Gastrocnemius medialis (tissue), 4 donors: ENCODE measurements at regions not wholly inside any gene's neighbourhood (a gene's known extent, or its start where the extent isn't known, plus 50 kb on each side); places are given as distances from the start of the nearest gene placed in this dataset.

Source experiments
- ATAC-seq, 2 donors: fragments of 150-250 bp; one replicate each; pipeline ENCODE4 v1.9.1; 2016
- DNase-seq, 2 donors: peaks; one replicate each; pipeline ENCODE4 v3.0.0-alpha.2; 2019
- H3K27ac ChIP-seq, 4 donors: fragments of 200-600 bp; sonication (generic); 1 replicate in 1 of 4; 2 replicates in 3 of 4; pipeline ENCODE4 v1.5.1; 2016 to 2018; ENCODE audit warnings: mild to moderate bottlenecking in 2 of 4, moderate library complexity in 1 of 4
- H3K27me3 ChIP-seq, 3 donors: fragments of 200-600 bp; sonication (generic) in 2 of 3; 1 replicate in 1 of 3; 2 replicates in 2 of 3; pipeline versions ENCODE4 v1.5.1 to v1.6.0; 2016 to 2019; ENCODE audit warnings: mild to moderate bottlenecking in 1 of 3, moderate library complexity in 1 of 3
- H3K36me3 ChIP-seq, 2 donors: fragments of 200-600 bp; sonication (generic) in 1 of 2; one replicate each; pipeline ENCODE4 v1.5.1; 2017 to 2018
- H3K4me1 ChIP-seq, 2 donors: fragments of 200-600 bp; sonication (generic) in 1 of 2; one replicate each; pipeline ENCODE4 v1.5.1; 2016 to 2017; ENCODE audit warnings: mild to moderate bottlenecking in 2 of 2
- H3K4me3 ChIP-seq, 4 donors: fragments of 200-600 bp; sonication (generic) in 3 of 4; 1 replicate in 1 of 4; 2 replicates in 3 of 4; pipeline ENCODE4 v1.5.1; 2016 to 2019; ENCODE audit warnings: mild to moderate bottlenecking in 2 of 4
- H3K9me3 ChIP-seq, 3 donors: fragments of 200-600 bp; sonication (generic) in 2 of 3; 1 replicate in 1 of 3; 2 replicates in 2 of 3; pipeline ENCODE4 v1.5.1; 2016 to 2019
- CTCF ChIP-seq, 5 experiments: fragments of 450-650 bp in 3 of 5; fragments of 200-600 bp in 2 of 5; sonication (generic) in 2 of 5; IDR thresholded peaks in 4 of 5; conservative IDR thresholded peaks in 1 of 5; 1 replicate in 4 of 5; 2 replicates in 1 of 5; pipeline ENCODE4 v1.5.1; 2016 to 2019; ENCODE audit warnings: antibody characterized with exemption in 5 of 5, mild to moderate bottlenecking in 3 of 5, moderate library complexity in 3 of 5
- POLR2A ChIP-seq, 2 donors: fragments of 450-650 bp; IDR thresholded peaks; one replicate each; pipeline ENCODE4 v1.6.1; 2017; ENCODE audit warnings: antibody characterized with exemption in 2 of 2, mild to moderate bottlenecking in 2 of 2, moderate library complexity in 2 of 2
- in situ Hi-C, 4 donors: fragments of 200-750 bp; cut with MboI; loops; one replicate each; pipeline versions ENCODE4 v1.15.0 to v1.8.0; 2017; ENCODE audit warnings: low sequenced_read_pairs in 4 of 4
- intact Hi-C: fragments of 100-400 bp; cut with DNase I; formaldehyde crosslinking; loops from one replicate; pipeline ENCODE4 v1.15.1; 2023; ENCODE audit warnings: low total_unique reads

DNA sequence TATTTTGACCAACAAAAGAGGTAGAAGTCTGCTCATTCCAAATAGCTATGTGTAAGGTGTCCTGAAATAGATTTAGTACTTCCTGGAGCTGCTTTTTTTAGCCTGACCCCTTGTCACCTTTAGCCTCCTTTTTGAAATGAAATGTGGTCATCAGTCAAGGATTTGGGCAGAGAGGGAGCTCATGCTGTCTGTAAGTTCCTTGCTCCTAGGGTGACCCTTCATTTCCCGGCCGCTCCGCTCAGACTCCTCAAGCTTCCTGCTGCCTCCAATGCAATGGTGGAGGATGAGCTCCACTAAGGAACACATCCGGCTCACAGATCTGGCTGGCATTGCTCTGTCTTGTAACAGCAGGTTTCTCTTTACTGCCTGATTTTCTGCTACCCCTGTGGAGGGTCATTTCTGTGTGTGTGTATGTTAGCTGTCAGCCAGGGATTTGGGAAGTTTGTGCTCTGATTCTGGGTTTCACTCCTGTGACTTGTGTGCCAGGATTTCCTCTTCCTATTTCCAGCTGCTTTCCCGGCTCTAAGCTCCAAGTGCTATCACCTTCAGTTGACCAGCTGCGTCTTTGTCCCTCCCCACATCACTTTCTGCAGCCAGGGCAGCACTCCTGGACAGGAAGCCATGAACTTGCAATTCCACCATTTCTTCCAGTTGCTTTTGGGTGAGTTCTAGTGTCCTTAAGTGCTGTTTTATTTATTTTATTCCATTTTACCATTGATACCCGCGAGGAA is 265.9 kb downstream of the ICE1 start:
- Histone ChIP-seq H3K27ac (peak overlapping the region in 2 of 4 donors; percentile 8 to 10), H3K9me3 (no peaks in the 10 kb centered on the region), H3K4me3 (peak overlapping the region in 1 of 4 donors; percentile 38), H3K36me3 (no peaks in the 10 kb centered on the region), H3K27me3 (no peaks in the 10 kb centered on the region), H3K4me1 (peaks cover 26 to 37% of the 10 kb centered on the region in 2 donors)
- DNase-seq, result no peak
- intact Hi-C loops (no loop called here), in situ Hi-C loops (no loop called here)
- peak; percentile 54 to 55 for ATAC-seq
- no peak for TF ChIP-seq CTCF (IDR thresholded peaks at IDR 0.05 in 4 of 5, conservative IDR thresholded peaks at IDR 0.05 in 1 of 5)
- no peak for TF ChIP-seq POLR2A (IDR thresholded peaks at IDR 0.05)

DNA sequence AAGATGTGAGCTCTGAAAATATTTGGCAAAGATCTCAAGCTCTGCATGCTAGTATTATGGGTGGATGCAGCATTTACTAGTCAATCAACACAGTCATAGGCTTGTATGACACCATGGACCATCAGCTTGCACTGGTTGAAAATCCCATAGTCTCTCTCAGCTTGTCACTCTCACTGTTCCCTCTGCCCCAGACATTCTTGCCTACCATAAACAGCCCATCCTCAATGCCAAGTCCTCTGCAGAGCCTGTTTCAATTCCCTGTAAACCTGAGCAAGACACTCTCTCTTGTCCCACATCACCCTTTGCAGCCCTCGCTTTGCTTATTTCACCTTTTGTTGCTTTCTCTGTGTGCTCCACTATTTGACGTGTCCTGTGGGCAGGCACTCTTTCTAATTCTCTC is 264.6 kb downstream of the ICE1 start:
- intact Hi-C loops, result no loop called here
- no peak for DNase-seq
- H3K27ac ChIP-seq, result no peak overlapping the region

GRCh38 chr5:5686356-5686755 is 263.9 kb downstream of the ICE1 start:
- Histone ChIP-seq H3K4me3 (no peak overlapping the region), H3K27me3 (no peaks in the 10 kb centered on the region), H3K4me1 (peaks cover 26 to 37% of the 10 kb centered on the region in 2 donors), H3K27ac (no peak overlapping the region), H3K9me3 (no peaks in the 10 kb centered on the region), H3K36me3 (no peaks in the 10 kb centered on the region)
- in situ Hi-C loops (no loop called here), intact Hi-C loops (no loop called here)
- TF ChIP-seq CTCF (IDR thresholded peaks at IDR 0.05 in 4 of 5, conservative IDR thresholded peaks at IDR 0.05 in 1 of 5) (no peak), POLR2A (IDR thresholded peaks at IDR 0.05) (no peak)
- no peak for ATAC-seq
- DNase-seq, result no peak

More for the DNA sequence above, 264.6 kb downstream of the ICE1 start:
- no peak for ATAC-seq
- H3K4me1 ChIP-seq, result peaks cover 26 to 37% of the 10 kb centered on the region in 2 donors
- H3K4me3 ChIP-seq, result no peak overlapping the region
- no peak for TF ChIP-seq CTCF (IDR thresholded peaks at IDR 0.05 in 4 of 5, conservative IDR thresholded peaks at IDR 0.05 in 1 of 5)
- no peak for TF ChIP-seq POLR2A (IDR thresholded peaks at IDR 0.05)
- H3K36me3 ChIP-seq, result no peaks in the 10 kb centered on the region
- H3K9me3 ChIP-seq, result no peaks in the 10 kb centered on the region
- in situ Hi-C loops, result no loop called here
- H3K27me3 ChIP-seq, result no peaks in the 10 kb centered on the region

- Histone ChIP-seq H3K27ac (no peak overlapping the region), H3K27me3 (no peaks in the 10 kb centered on the region), H3K36me3 (no peaks in the 10 kb centered on the region), H3K4me1 (peaks cover 26 to 37% of the 10 kb centered on the region in 2 donors), H3K4me3 (no peak overlapping the region), H3K9me3 (no peaks in the 10 kb centered on the region)
- DNase-seq, result no peak
- in situ Hi-C loops (no loop called here), intact Hi-C loops (no loop called here)
- no peak for ATAC-seq
- no peak for TF ChIP-seq CTCF (IDR thresholded peaks at IDR 0.05 in 4 of 5, conservative IDR thresholded peaks at IDR 0.05 in 1 of 5)
- no peak for TF ChIP-seq POLR2A (IDR thresholded peaks at IDR 0.05)
These were observed 263.3 kb downstream of the ICE1 start for GRCh38 chr5:5685737-5686136.

DNA sequence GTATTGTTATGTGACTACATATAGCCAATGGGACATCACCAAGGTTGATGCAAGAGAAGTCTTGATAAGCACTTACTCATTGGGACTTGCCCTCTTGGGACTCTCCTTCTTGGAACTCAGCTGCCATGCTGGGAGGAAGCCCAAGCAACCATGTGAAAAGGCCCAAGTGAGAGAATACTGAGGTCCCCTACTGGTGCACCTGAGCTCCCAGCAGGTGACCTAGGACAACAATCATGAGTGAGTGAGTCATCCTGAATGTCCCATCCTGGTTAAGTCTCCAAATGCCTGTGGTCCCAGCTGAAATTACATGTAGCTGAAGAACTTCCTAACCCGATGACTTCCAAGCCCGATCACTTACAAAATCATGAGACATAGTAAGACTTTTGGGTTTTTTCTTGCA is 260.7 kb downstream of the ICE1 start:
- no peak for ATAC-seq
- in situ Hi-C loops (no loop called here), intact Hi-C loops (no loop called here)
- Histone ChIP-seq H3K4me1 (peaks cover 24 to 30% of the 10 kb centered on the region in 2 donors), H3K27ac (no peak overlapping the region), H3K9me3 (no peaks in the 10 kb centered on the region), H3K36me3 (no peaks in the 10 kb centered on the region), H3K4me3 (no peak overlapping the region), H3K27me3 (no peaks in the 10 kb centered on the region)
- DNase-seq, result no peak
- no peak for TF ChIP-seq POLR2A (IDR thresholded peaks at IDR 0.05)
- no peak for TF ChIP-seq CTCF (IDR thresholded peaks at IDR 0.05 in 4 of 5, conservative IDR thresholded peaks at IDR 0.05 in 1 of 5)
